IPS-15b (cell line): ENCODE measurements at regions not wholly inside any gene's neighbourhood (a gene's known extent, or its start where the extent isn't known, plus 50 kb on each side); places are given as distances from the start of the nearest gene placed in this dataset.

Experiments used
- H3K27me3 ChIP-seq: one replicate; pipeline ENCODE4 v1.6.1; 2013; ENCODE audit warnings: low read length; ENCODE audit not compliant: control insufficient read depth, insufficient read depth
- H3K36me3 ChIP-seq: one replicate; pipeline ENCODE4 v1.6.1; 2013; ENCODE audit warnings: low read length; ENCODE audit not compliant: control insufficient read depth, insufficient read depth
- H3K4me1 ChIP-seq: one replicate; pipeline ENCODE4 v1.6.1; 2013; ENCODE audit warnings: mild to moderate bottlenecking, low read length; ENCODE audit not compliant: control insufficient read depth, insufficient read depth
- H3K4me3 ChIP-seq: one replicate; pipeline ENCODE4 v1.5.1; 2013; ENCODE audit warnings: low read depth, low read length
- H3K9ac ChIP-seq: one replicate; pipeline ENCODE4 v1.6.1; 2013; ENCODE audit warnings: low read depth, mild to moderate bottlenecking, low read length
- H3K9me3 ChIP-seq: one replicate; pipeline ENCODE4 v1.6.1; 2013; ENCODE audit warnings: mild to moderate bottlenecking, low read length; ENCODE audit not compliant: control insufficient read depth, insufficient read depth

DNA sequence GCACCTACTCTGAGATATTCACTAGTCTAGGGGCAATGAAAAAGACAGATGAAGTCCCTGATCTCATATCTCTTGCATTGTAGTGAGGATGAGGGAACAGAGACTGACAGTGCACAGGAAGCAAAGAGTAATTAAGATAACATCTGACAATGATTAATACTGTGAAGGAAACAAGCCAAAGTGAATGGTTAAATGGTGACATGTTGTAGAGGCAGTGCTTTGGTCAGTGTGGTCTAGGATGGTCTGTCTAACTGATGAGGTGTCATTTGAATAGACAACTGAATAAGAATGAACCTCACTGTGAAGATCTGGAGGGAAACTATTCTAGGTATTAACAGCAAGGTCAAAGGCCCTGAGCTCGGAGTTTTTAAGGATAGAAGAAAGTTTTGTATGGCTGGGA is 333.3 kb upstream of the GRIA1 start:
- Histone ChIP-seq H3K27me3 (no peaks in the 10 kb centered on the region), H3K9me3 (no peaks in the 10 kb centered on the region), H3K9ac (no peak overlapping the region), H3K36me3 (no peaks in the 10 kb centered on the region), H3K4me3 (no peak overlapping the region), H3K4me1 (peaks cover 3% of the 10 kb centered on the region)

DNA sequence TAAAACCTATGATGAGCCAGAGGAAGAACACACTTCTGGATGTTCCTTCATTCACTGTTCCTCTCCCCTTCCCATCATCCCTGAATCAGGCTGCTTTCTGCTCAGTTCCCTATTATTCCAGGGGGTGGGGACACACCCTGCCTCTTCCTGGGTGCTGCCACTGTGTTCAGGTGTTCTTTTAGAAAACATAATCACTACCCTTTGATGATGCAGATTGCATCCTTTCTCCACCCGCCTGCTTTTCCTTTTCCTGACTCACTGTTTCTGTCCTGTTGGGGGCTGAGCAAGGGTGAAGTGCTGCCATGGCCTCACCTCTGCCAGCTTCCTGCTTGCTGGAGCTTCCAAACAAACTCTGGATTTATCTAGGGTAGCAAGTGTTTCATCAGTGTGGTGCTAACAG is 331.9 kb upstream of the GRIA1 start:
- no peak overlapping the region for H3K9ac ChIP-seq
- H3K27me3 ChIP-seq: no peaks in the 10 kb centered on the region
- H3K36me3 ChIP-seq: no peaks in the 10 kb centered on the region
- H3K4me3 ChIP-seq: no peak overlapping the region
- H3K4me1 ChIP-seq: peaks cover 3% of the 10 kb centered on the region
- no peaks in the 10 kb centered on the region for H3K9me3 ChIP-seq

DNA sequence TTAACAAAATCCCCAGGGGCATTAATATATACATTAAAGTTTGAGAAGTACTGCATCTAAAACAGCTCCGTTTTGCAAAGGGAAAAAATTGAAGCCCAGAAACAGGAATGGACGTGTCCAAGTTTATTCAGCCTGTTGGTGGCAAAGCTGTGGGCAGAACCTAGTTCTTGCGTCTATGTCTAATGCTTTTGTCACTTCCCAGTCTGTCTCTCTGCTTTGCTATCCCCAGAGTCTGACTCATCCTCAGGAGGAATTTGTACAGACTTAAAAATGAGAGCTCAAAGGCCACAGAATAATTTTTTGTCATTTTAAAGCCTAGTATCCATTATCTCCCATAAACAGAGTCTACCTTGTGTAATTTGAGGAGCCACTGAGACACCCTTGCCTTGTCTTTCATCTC is 330.9 kb upstream of the GRIA1 start:
- Histone ChIP-seq H3K4me1 (peaks cover 3% of the 10 kb centered on the region), H3K27me3 (no peaks in the 10 kb centered on the region), H3K36me3 (no peaks in the 10 kb centered on the region), H3K9ac (no peak overlapping the region), H3K4me3 (no peak overlapping the region), H3K9me3 (no peaks in the 10 kb centered on the region)

DNA sequence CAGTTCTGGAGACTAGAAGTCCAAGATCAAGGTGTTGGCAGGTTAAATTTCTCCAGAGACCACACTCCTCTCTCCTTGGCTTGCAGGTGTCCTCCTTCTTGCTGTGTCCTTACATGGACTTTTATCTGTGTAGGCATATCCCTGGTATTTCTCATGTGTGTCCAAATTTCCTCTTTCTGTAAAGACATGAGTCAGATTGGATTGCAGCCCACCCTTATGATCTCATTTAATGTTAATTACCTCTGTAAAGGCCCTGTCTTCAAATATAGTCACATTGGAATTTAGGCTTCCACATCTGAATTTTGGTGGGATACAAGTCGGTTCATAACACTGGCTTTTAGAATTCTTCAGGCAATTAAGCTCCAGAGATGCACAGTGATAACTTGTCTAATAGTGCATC is 322.2 kb upstream of the GRIA1 start:
- H3K27me3 ChIP-seq: no peaks in the 10 kb centered on the region
- no peaks in the 10 kb centered on the region for H3K4me1 ChIP-seq
- H3K36me3 ChIP-seq: no peaks in the 10 kb centered on the region
- H3K4me3 ChIP-seq: no peak overlapping the region
- H3K9me3 ChIP-seq: no peaks in the 10 kb centered on the region
- H3K9ac ChIP-seq: no peak overlapping the region

DNA sequence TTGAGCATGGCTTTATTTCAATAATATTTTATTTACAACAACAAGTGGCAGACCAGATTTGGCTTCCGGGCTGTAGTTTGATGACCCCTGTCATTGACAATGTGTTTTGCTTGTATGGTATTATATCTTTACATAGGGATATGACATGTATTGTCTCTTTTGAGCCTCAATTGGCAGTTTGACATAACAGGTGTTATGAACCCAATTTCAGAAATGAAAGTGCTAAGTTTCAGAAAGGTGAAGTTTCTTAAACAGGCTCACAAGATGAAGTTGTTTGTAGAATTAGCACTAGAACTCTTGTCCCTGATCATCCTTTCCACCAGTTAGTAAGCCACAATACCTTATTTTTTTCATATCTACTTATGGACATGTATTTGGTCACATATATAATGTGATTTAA is 303.0 kb upstream of the GRIA1 start:
- H3K36me3 ChIP-seq: no peaks in the 10 kb centered on the region
- no peaks in the 10 kb centered on the region for H3K4me1 ChIP-seq
- H3K27me3 ChIP-seq: no peaks in the 10 kb centered on the region
- H3K9ac ChIP-seq: no peak overlapping the region
- no peak overlapping the region for H3K4me3 ChIP-seq
- H3K9me3 ChIP-seq: no peaks in the 10 kb centered on the region

DNA sequence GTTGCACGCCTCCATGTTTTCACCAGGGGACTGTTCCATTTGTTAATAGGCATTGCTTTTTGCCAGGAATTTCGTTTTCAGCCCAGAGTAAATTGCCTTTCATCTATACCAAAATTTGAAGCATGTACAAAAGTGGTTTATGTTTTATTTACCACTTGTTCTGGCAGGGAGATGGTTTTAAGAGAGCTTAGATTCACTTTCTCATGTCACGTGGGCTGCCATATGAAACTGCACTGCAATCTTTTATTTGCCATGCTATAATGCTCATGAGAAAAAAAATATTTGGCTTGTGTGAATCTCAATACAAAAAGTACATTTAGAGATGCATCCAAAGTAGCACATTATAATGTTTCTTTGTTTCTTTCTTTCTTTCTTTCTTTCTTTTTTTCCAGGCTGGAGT is 284.1 kb upstream of the GRIA1 start:
- peaks cover 3% of the 10 kb centered on the region for H3K4me1 ChIP-seq

DNA sequence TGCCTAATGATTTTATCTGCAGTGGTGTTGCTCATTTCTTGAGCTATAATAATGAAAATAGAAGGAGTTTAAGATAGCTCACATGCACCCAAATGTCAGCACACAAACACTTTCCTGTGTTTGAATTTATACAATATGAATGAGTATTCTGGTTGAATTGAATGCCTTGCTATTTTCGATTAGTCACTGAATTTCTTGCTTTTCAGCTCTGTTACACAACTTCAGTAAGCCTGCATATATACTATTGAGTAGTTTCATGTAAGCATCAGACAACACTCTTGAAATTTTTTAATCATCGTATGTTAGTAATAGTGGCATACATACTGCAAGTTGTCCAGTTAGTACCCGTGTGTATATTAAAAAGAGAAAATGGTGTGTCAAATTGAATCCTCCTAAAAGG is 281.5 kb upstream of the GRIA1 start:
- H3K27me3 ChIP-seq: no peaks in the 10 kb centered on the region
- H3K36me3 ChIP-seq: no peaks in the 10 kb centered on the region

More for the DNA sequence above, 284.1 kb upstream of the GRIA1 start:
- Histone ChIP-seq H3K9me3 (no peaks in the 10 kb centered on the region), H3K27me3 (no peaks in the 10 kb centered on the region), H3K9ac (no peak overlapping the region), H3K4me3 (no peak overlapping the region), H3K36me3 (no peaks in the 10 kb centered on the region)

DNA sequence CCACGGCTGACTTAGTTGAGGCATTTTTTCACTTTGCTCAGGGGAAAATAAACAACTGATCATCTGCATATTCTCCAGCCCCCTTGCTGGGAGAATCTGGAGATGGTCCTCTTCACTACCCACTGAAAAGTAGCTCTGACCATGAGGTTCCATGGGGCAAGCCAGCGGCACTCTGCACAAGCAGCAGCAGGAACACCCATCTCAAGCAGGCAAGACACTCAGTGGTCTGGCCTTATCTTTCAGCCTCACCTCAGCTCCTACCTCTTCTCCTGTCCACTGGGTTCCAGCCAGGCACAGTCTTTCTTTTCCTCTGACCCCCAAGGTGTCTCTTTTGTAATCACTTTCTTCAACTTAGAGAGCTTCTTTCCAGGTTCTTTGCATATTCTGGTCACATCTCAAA is 280.8 kb upstream of the GRIA1 start:
- Histone ChIP-seq H3K9me3 (no peaks in the 10 kb centered on the region), H3K4me3 (no peak overlapping the region), H3K36me3 (no peaks in the 10 kb centered on the region), H3K27me3 (no peaks in the 10 kb centered on the region), H3K4me1 (peaks cover 3% of the 10 kb centered on the region), H3K9ac (no peak overlapping the region)

More for the DNA sequence above, 281.5 kb upstream of the GRIA1 start:
- H3K4me3 ChIP-seq: no peak overlapping the region
- H3K9me3 ChIP-seq: no peaks in the 10 kb centered on the region
- H3K9ac ChIP-seq: no peak overlapping the region
- H3K4me1 ChIP-seq: peaks cover 3% of the 10 kb centered on the region

DNA sequence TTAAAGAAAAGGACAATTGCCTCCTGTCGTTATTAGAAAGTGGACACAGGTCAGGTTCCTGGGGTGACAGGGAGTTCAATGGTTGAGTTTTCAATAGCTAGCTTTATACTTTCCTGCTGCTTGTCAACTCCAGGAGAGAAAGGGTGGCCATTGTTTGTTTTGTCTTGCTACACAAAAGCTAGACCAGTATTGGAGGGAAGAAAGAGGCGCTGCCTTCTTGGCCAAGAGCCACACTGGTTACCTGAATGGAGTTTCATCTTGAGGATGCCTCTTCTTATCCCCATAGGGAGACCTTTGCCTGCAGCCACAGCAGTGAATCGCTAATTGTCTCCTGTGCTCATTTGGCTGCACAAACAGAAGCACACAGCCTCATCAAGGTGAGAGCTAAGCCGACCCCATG is 279.4 kb upstream of the GRIA1 start:
- Histone ChIP-seq H3K9me3 (no peaks in the 10 kb centered on the region), H3K27me3 (no peaks in the 10 kb centered on the region), H3K4me1 (peaks cover 3% of the 10 kb centered on the region), H3K9ac (no peak overlapping the region), H3K4me3 (no peak overlapping the region), H3K36me3 (no peaks in the 10 kb centered on the region)

DNA sequence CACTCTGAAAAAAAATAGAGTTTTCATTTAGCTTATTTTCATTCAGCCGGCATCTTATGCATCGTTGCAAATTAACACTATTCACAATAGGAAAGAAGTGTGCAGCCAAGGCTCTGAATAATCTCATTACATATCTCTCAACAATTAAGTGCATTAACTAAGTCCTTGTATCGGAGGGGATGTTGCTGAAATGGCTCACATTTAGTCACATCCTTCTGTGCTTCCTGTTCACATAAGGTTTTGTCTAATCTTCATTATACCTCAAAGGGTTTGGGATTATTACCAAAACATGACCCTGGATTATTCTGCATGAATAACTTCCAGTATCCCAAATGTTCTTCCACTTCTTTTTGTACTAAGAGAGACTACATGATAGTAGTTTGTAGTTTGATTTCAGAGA is 278.0 kb upstream of the GRIA1 start:
- Histone ChIP-seq H3K9ac (no peak overlapping the region), H3K4me1 (peaks cover 3% of the 10 kb centered on the region), H3K4me3 (no peak overlapping the region), H3K27me3 (no peaks in the 10 kb centered on the region), H3K36me3 (no peaks in the 10 kb centered on the region), H3K9me3 (no peaks in the 10 kb centered on the region)

DNA sequence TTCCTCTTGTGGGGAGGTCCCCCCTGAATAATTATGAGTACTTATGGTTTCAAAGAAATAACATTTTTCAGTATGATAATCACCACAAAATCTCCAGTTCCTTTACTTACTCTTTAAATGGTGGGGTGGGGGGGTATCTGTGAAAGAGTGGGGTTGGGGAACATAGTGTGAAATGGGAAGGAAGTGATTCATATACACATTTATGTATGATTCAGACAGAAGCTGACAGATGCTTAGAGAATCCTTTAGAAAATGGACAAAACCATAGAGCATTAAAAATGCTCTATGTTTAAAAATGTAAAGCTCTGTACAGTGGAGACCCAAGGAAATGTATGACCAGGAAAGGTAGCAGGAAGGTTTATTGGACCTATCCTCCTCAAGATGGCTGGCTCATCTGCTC is 267.5 kb upstream of the GRIA1 start:
- H3K9ac ChIP-seq: no peak overlapping the region
- no peaks in the 10 kb centered on the region for H3K9me3 ChIP-seq
- no peaks in the 10 kb centered on the region for H3K4me1 ChIP-seq
- no peaks in the 10 kb centered on the region for H3K27me3 ChIP-seq
- H3K36me3 ChIP-seq: no peaks in the 10 kb centered on the region
- no peak overlapping the region for H3K4me3 ChIP-seq

DNA sequence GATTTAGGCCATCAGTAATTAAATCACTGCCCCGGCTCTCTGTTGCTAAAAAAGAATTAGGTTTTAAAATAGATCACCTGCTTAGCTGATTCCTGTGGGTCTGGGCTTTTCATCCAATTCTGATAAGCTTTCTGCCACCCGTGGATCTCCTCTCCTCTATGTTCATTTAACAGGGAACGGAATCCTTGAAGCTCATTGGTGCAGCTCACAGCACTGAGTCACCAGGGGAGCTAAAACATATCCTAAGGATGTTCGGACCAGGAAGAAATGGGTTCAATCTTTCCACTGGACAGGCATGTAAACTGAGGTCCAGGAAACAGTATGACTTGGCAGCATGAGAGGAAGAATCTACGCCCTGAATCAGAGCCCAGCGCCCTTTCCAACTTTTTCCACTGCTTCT is 267.1 kb upstream of the GRIA1 start:
- H3K9me3 ChIP-seq: no peaks in the 10 kb centered on the region
- H3K27me3 ChIP-seq: no peaks in the 10 kb centered on the region
- no peak overlapping the region for H3K4me3 ChIP-seq
- H3K36me3 ChIP-seq: no peaks in the 10 kb centered on the region
- no peaks in the 10 kb centered on the region for H3K4me1 ChIP-seq
- H3K9ac ChIP-seq: no peak overlapping the region

DNA sequence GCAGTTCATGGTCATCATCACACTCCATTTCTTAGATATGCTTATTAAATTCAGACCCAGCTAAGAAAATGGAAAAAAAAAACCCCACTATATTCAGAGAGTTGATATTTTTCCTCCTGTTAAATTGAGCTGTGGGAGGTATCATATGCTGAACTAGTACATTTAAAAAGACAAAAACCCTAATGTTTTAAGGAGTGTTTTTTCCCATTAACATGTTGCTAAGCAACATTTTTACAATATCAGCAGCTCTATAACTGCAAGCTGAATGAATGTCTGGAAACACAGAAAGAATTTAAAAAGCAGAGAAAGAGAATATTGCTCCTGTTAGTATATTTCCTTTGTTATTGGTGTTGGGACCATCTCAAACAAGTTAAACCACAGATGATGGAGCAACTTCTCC is 265.8 kb upstream of the GRIA1 start:
- Histone ChIP-seq H3K27me3 (no peaks in the 10 kb centered on the region), H3K9me3 (no peaks in the 10 kb centered on the region), H3K36me3 (no peaks in the 10 kb centered on the region), H3K4me1 (no peaks in the 10 kb centered on the region), H3K9ac (no peak overlapping the region), H3K4me3 (no peak overlapping the region)
